Trophoblast cell (in vitro differentiated cells and primary cell): ENCODE measurements at regions not wholly inside any gene's neighbourhood (a gene's known extent, or its start where the extent isn't known, plus 50 kb on each side); places are given as distances from the start of the nearest gene placed in this dataset.

ENCODE experiments used
- DNase-seq, 2 donors: peaks; one replicate each; pipeline ENCODE4 v3.0.0-alpha.2; 2016
- H2AFZ ChIP-seq: 2 replicates; pipeline ENCODE4 v1.6.1; 2013; ENCODE audit warnings: low read length, moderate library complexity, mild to moderate bottlenecking; ENCODE audit not compliant: insufficient read depth, poor library complexity
- H2AK5ac ChIP-seq: 2 replicates; pipeline ENCODE4 v1.6.1; 2013; ENCODE audit warnings: mild to moderate bottlenecking, low read length
- H2BK120ac ChIP-seq: 2 replicates; pipeline ENCODE4 v1.6.1; 2013; ENCODE audit warnings: low read length, mild to moderate bottlenecking, moderate library complexity; ENCODE audit not compliant: insufficient read depth, poor library complexity
- H2BK12ac ChIP-seq: 2 replicates; pipeline ENCODE4 v1.6.1; 2013; ENCODE audit warnings: mild to moderate bottlenecking, low read length, moderate library complexity
- H2BK5ac ChIP-seq: 2 replicates; pipeline ENCODE4 v1.6.1; 2013; ENCODE audit warnings: low read length, low read depth, moderate library complexity, mild to moderate bottlenecking; ENCODE audit not compliant: poor library complexity
- H3K14ac ChIP-seq: 2 replicates; pipeline ENCODE4 v1.6.1; 2013; ENCODE audit warnings: mild to moderate bottlenecking, low read length
- H3K18ac ChIP-seq: 2 replicates; pipeline ENCODE4 v1.6.1; 2013; ENCODE audit warnings: mild to moderate bottlenecking, low read length
- H3K23ac ChIP-seq: 2 replicates; pipeline ENCODE4 v1.6.1; 2013; ENCODE audit warnings: low read length
- H3K27ac ChIP-seq: 2 replicates; pipeline ENCODE4 v1.5.1; 2013; ENCODE audit warnings: low read depth, mild to moderate bottlenecking, inconsistent platforms, low read length, moderate library complexity
- H3K27me3 ChIP-seq: 2 replicates; pipeline ENCODE4 v1.6.1; 2013; ENCODE audit warnings: inconsistent platforms, mild to moderate bottlenecking, low read length, moderate library complexity; ENCODE audit not compliant: insufficient read depth
- H3K36me3 ChIP-seq, 2 experiments: 1 replicate in 1 of 2; 2 replicates in 1 of 2; pipeline ENCODE4 v1.6.1; 2013; ENCODE audit warnings: low read length in 2 of 2, mild to moderate bottlenecking in 2 of 2, moderate library complexity in 1 of 2; ENCODE audit not compliant: insufficient read depth in 2 of 2, control insufficient read depth in 1 of 2
- H3K4ac ChIP-seq: 2 replicates; pipeline ENCODE4 v1.6.1; 2013; ENCODE audit warnings: low read depth, mild to moderate bottlenecking, low read length, moderate library complexity
- H3K4me1 ChIP-seq, 2 experiments: 1 replicate in 1 of 2; 2 replicates in 1 of 2; pipeline ENCODE4 v1.6.1; 2013; ENCODE audit warnings: low read length in 2 of 2, mild to moderate bottlenecking in 2 of 2, moderate library complexity in 1 of 2; ENCODE audit not compliant: insufficient read depth in 2 of 2, control insufficient read depth in 1 of 2
- H3K4me2 ChIP-seq: 2 replicates; pipeline ENCODE4 v1.6.1; 2013; ENCODE audit warnings: inconsistent platforms, mild to moderate bottlenecking, low read length, moderate library complexity
- H3K4me3 ChIP-seq: 2 replicates; pipeline ENCODE4 v1.5.1; 2013; ENCODE audit warnings: mild to moderate bottlenecking, low read depth, low read length, inconsistent platforms
- H3K79me1 ChIP-seq: one replicate; pipeline ENCODE4 v1.6.1; 2013; ENCODE audit warnings: low read length
- H3K79me2 ChIP-seq: 2 replicates; pipeline ENCODE4 v1.6.1; 2013; ENCODE audit warnings: low read length, mild to moderate bottlenecking; ENCODE audit not compliant: control insufficient read depth, insufficient read depth, poor library complexity
- H3K9ac ChIP-seq: 2 replicates; pipeline ENCODE4 v1.6.1; 2013; ENCODE audit warnings: mild to moderate bottlenecking, low read length
- H3K9me3 ChIP-seq: 2 replicates; pipeline ENCODE4 v1.6.1; 2013; ENCODE audit warnings: low read depth, mild to moderate bottlenecking, control low read depth, inconsistent platforms, low read length; ENCODE audit not compliant: insufficient read depth
- H4K12ac ChIP-seq: 2 replicates; pipeline ENCODE4 v1.6.1; 2013; ENCODE audit warnings: low read depth, mild to moderate bottlenecking, low read length, moderate library complexity
- H4K8ac ChIP-seq: 2 replicates; pipeline ENCODE4 v1.6.1; 2013; ENCODE audit warnings: low read depth, mild to moderate bottlenecking, low read length, moderate library complexity
- H4K91ac ChIP-seq: one replicate; pipeline ENCODE4 v1.6.1; 2013; ENCODE audit warnings: low read depth, mild to moderate bottlenecking, low read length, moderate library complexity
- WGBS: extraction: QIAGEN DNeasy Blood & Tissue Kit; methylation state at CpG from one replicate; pipeline ENCODE4 v1.1.7; 2013; ENCODE audit warnings: missing lambda C conversion rate; ENCODE audit not compliant: insufficient read length, insufficient coverage; ENCODE audit errors: extremely low coverage; 5-methylcytosine and 5-hydroxymethylcytosine counted together

DNA sequence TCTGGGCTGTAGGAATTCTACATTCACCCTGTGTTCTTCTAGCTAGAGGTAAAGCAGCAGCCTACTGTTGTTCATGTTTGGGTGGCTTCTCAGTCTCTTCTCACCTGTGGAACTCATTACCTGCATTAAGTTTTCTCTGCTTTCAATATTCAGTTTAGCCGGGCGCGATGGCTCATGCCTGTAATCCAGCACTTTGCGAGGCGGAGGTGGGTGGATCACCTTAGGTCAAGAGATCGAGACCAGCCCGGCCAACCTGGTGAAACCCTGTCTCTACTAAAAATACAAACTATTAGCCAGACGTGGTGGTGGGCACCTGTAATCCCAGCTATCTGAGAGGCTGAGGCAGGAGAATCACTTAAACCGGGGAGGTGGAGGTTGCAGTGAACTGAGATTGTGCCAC is 139.8 kb upstream of the UBE2E3 start:
- Histone ChIP-seq H2BK5ac (no peak overlapping the region), H3K4me2 (no peak overlapping the region), H2AFZ (no peak overlapping the region), H3K27me3 (no peaks in the 10 kb centered on the region), H3K23ac (no peak overlapping the region), H3K9me3 (no peaks in the 10 kb centered on the region), H3K4me3 (no peak overlapping the region), H3K79me1 (no peaks in the 10 kb centered on the region), H2BK120ac (no peak overlapping the region), H3K9ac (no peak overlapping the region), H2BK12ac (no peak overlapping the region), H4K8ac (no peak overlapping the region), H2AK5ac (no peak overlapping the region), H3K36me3 (no peaks in the 10 kb centered on the region), H3K18ac (no peak overlapping the region), H3K79me2 (no peaks in the 10 kb centered on the region), H4K91ac (no peak overlapping the region), H3K14ac (no peak overlapping the region), H3K27ac (no peak overlapping the region), H4K12ac (no peak overlapping the region), H3K4me1 (no peaks in the 10 kb centered on the region), H3K4ac (no peak overlapping the region)
- DNase-seq, result no peak
- no CpG with 5 or more reads among the region's 9 CpGs for WGBS

DNA sequence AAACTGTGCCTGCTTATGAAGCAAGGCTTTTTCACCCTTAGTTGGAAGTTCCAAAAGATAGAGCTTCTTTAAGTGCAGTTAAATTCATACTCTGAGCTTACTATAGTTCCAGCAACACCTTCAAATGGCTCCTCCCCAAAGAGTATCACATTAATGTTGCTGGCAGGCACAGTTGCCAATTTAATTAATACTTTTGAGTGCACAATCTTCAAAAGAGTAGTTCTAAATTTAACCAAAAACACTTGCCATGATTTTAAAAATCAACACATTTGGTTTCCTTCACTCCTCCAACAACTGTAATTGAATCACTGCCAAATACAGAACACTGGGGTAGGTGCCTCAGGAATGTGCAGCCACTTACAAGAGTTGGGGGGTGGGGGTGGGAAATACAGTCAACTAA is 150.6 kb upstream of the UBE2E3 start:
- Histone ChIP-seq H3K27me3 (no peaks in the 10 kb centered on the region), H3K9me3 (no peaks in the 10 kb centered on the region)

GRCh38 chr2:180829261-180829660 is 151.1 kb upstream of the UBE2E3 start:
- Histone ChIP-seq H4K91ac (no peak overlapping the region), H3K18ac (no peak overlapping the region), H3K9ac (no peak overlapping the region), H3K4me1 (no peaks in the 10 kb centered on the region), H2BK12ac (no peak overlapping the region), H3K4me2 (no peak overlapping the region), H3K23ac (no peak overlapping the region), H2AFZ (no peak overlapping the region), H4K12ac (no peak overlapping the region), H3K27ac (no peak overlapping the region), H3K79me2 (no peaks in the 10 kb centered on the region), H4K8ac (no peak overlapping the region), H2BK5ac (no peak overlapping the region), H3K4me3 (no peak overlapping the region), H3K4ac (no peak overlapping the region), H3K14ac (no peak overlapping the region), H3K27me3 (no peaks in the 10 kb centered on the region), H3K79me1 (no peaks in the 10 kb centered on the region), H2AK5ac (no peak overlapping the region), H3K9me3 (no peaks in the 10 kb centered on the region), H3K36me3 (no peaks in the 10 kb centered on the region), H2BK120ac (no peak overlapping the region)
- no peak for DNase-seq
- WGBS, result no CpG with 5 or more reads among the region's 5 CpGs

More for the DNA sequence above, 150.6 kb upstream of the UBE2E3 start:
- Histone ChIP-seq H3K36me3 (no peaks in the 10 kb centered on the region), H2BK12ac (no peak overlapping the region), H3K27ac (no peak overlapping the region), H2AK5ac (no peak overlapping the region), H3K79me2 (no peaks in the 10 kb centered on the region), H2BK5ac (no peak overlapping the region), H3K23ac (no peak overlapping the region), H4K8ac (no peak overlapping the region), H4K12ac (no peak overlapping the region), H4K91ac (no peak overlapping the region), H3K79me1 (no peaks in the 10 kb centered on the region), H2BK120ac (no peak overlapping the region), H3K18ac (no peak overlapping the region), H3K9ac (no peak overlapping the region), H3K14ac (no peak overlapping the region), H2AFZ (no peak overlapping the region), H3K4ac (no peak overlapping the region), H3K4me3 (no peak overlapping the region), H3K4me1 (no peaks in the 10 kb centered on the region), H3K4me2 (no peak overlapping the region)
- no peak for DNase-seq

GRCh38 chr2:180828756-180829155 is 151.6 kb upstream of the UBE2E3 start:
- Histone ChIP-seq H3K4ac (no peak overlapping the region), H3K4me3 (no peak overlapping the region), H4K8ac (no peak overlapping the region), H2AK5ac (no peak overlapping the region), H3K79me2 (no peaks in the 10 kb centered on the region), H2BK120ac (no peak overlapping the region), H3K9me3 (no peaks in the 10 kb centered on the region), H3K9ac (no peak overlapping the region), H4K91ac (no peak overlapping the region), H2AFZ (no peak overlapping the region), H3K4me1 (no peaks in the 10 kb centered on the region), H4K12ac (no peak overlapping the region), H2BK5ac (no peak overlapping the region), H3K4me2 (no peak overlapping the region), H3K36me3 (no peaks in the 10 kb centered on the region), H2BK12ac (no peak overlapping the region), H3K14ac (no peak overlapping the region), H3K27ac (no peak overlapping the region), H3K23ac (no peak overlapping the region), H3K79me1 (no peaks in the 10 kb centered on the region), H3K18ac (no peak overlapping the region), H3K27me3 (no peaks in the 10 kb centered on the region)
- WGBS, result no CpG with 5 or more reads among the region's 2 CpGs
- no peak for DNase-seq
